Erythroblast (primary cell): ENCODE measurements at regions not wholly inside any gene's neighbourhood (a gene's known extent, or its start where the extent isn't known, plus 50 kb on each side); places are given as distances from the start of the nearest gene placed in this dataset.
"Not testable (repeated sequence)": the region's sequence is repeated elsewhere in the genome, so short reads cannot be mapped to it uniquely, and the experiment has no call there.

ENCODE experiments used
- DNase-seq, 2 experiments: peaks; one replicate each; lab custom pipeline; 2025; lab: John Stamatoyannopoulos, UW
- GATA1 ChIP-seq: IDR thresholded peaks from 2 replicates; pipeline ENCODE4 v1.6.1; 2011; ENCODE audit warnings: low read depth, mild to moderate bottlenecking, control low read depth, low read length, moderate library complexity
- POLR2A ChIP-seq: IDR thresholded peaks from 2 replicates; pipeline ENCODE4 v1.6.1; 2011; ENCODE audit warnings: mild to moderate bottlenecking, low read length

GRCh38 chr10:33067917-33068316, 109.9 kb upstream of the ITGB1 start:
- no peak for DNase-seq
- TF ChIP-seq POLR2A (no peak), GATA1 (no peak)

GRCh38 chr10:33067481-33067880, 109.5 kb upstream of the ITGB1 start:
- DNase-seq, result no peak
- TF ChIP-seq POLR2A (no peak), GATA1 (no peak)

GRCh38 chr10:33066558-33067236, 108.7 kb upstream of the ITGB1 start:
- no peak for TF ChIP-seq GATA1
- TF ChIP-seq POLR2A, result no peak
- no peak for DNase-seq

- TF ChIP-seq POLR2A (no peak), GATA1 (no peak)
- DNase-seq, result no peak
These were observed 107.1 kb upstream of the ITGB1 start for GRCh38 chr10:33065111-33065510.

GRCh38 chr10:33064706-33065105, 106.7 kb upstream of the ITGB1 start:
- TF ChIP-seq POLR2A (no peak), GATA1 (no peak)
- no peak for DNase-seq

- TF ChIP-seq POLR2A (no peak), GATA1 (no peak)
- DNase-seq, result peak in 1 of 2 experiments; percentile 7
These were observed 99.6 kb upstream of the ITGB1 start for GRCh38 chr10:33057620-33058019.

- TF ChIP-seq POLR2A, result no peak
- TF ChIP-seq GATA1, result no peak
- no peak for DNase-seq
These were observed 99.0 kb upstream of the ITGB1 start for GRCh38 chr10:33056828-33057596.

GRCh38 chr10:33055625-33056024, 97.6 kb upstream of the ITGB1 start:
- DNase-seq, result no peak
- TF ChIP-seq GATA1, result no peak
- TF ChIP-seq POLR2A, result no peak

GRCh38 chr10:33052915-33053810, 95.1 kb upstream of the ITGB1 start:
- no peak for DNase-seq
- TF ChIP-seq GATA1 (no peak), POLR2A (no peak)

GRCh38 chr10:33052263-33052875, 94.3 kb upstream of the ITGB1 start:
- TF ChIP-seq POLR2A (no peak), GATA1 (no peak)

GRCh38 chr10:33049963-33050920, 92.2 kb upstream of the ITGB1 start:
- DNase-seq, result not testable (repeated sequence)

More at GRCh38 chr10:33052263-33052875, 94.3 kb upstream of the ITGB1 start:
- DNase-seq, result no peak

- no peak for TF ChIP-seq GATA1
- TF ChIP-seq POLR2A, result no peak
- no peak for DNase-seq
These were observed 90.2 kb upstream of the ITGB1 start for GRCh38 chr10:33048223-33048622.

GRCh38 chr10:33047655-33048054, 89.6 kb upstream of the ITGB1 start:
- DNase-seq, result no peak

More at GRCh38 chr10:33047655-33048054, 89.6 kb upstream of the ITGB1 start:
- TF ChIP-seq GATA1 (no peak), POLR2A (no peak)
